GM18861 (cell line): ENCODE measurements at regions not wholly inside any gene's neighbourhood (a gene's known extent, or its start where the extent isn't known, plus 50 kb on each side); places are given as distances from the start of the nearest gene placed in this dataset.
"Not testable (repeated sequence)": the region's sequence is repeated elsewhere in the genome, so short reads cannot be mapped to it uniquely, and the experiment has no call there.

Experiments
- ATAC-seq: cut with Tn5 transposase; IDR thresholded peaks from one replicate; pipeline ENCODE4 v1.9.1; 2021; ENCODE audit not compliant: unreplicated experiment

DNA sequence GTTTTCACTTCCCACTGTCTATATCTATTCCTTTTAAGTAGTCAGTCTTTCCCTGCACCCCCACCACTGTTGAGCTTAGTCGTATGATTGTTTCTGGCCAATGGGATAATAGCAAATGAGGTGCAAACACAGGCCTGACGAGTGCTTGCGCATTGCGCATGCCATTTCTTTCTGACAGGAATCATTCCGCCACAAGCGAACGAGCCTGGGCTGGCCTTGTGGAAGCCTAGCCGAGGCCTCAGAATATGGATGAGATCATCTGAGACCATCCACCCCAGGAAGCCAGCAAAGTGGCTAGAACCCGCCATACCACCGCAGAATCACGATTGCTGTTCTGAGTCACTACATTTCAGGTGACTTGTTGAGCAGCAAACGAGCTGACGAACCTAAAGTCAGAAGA lies 52.2 kb upstream of the PRL start:
- no peak for ATAC-seq

DNA sequence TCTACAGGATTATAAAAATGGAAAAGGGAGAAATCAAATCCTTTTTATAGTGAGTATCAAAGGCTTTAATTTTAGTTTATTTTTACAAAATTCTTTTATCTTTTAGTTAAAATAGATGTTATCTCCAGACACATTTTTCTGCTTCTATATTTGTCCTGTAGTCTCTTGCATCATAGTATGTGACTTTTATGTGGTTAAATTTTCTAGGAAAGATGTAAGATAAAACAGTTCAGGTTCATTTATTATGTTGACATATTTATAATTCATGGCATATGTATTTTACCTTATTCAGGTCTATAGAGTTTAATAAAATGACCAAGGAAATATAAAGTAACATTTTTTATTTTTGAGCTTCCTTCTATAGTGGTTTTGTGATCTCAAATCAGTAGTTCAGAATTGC lies 52.7 kb upstream of the PRL start:
- ATAC-seq: no peak

DNA sequence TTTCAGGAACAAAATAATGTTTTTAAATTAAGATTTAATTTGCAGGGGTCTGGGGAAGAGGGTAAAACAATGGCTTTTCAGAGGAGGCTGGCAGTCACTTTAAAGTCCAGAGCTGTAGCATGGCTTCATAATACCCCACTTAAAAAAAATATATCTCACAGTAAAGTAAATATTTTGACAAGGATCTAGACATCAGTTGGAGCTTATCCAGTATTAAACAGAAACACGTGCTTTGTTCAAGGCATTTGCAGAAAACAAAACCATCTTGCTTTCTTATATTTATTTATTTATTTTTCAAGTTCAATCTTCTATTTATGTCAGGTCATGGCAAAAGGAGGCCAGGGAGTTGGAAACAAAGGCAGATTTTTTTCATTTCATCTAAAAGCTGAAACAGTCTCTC lies 53.3 kb upstream of the PRL start:
- no peak for ATAC-seq

DNA sequence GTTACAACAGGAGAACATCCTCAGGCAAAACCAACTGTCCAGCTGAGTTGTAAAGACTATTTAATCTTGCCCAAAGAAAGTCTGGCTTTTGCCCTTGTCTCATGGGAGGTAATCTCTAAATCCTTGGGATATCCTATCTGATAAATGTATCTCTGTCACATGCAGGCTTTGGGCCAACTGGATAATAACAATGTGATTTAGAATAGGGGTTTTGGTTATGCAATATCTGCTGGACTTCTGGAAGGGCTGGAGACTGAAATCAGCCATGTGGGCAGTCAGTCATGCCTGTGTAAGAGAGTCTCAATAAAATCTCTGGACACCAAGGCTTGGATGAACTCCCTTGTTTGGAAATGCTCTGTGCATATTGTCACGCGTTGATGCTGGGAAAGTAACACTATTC lies 56.3 kb upstream of the PRL start:
- ATAC-seq: no peak

DNA sequence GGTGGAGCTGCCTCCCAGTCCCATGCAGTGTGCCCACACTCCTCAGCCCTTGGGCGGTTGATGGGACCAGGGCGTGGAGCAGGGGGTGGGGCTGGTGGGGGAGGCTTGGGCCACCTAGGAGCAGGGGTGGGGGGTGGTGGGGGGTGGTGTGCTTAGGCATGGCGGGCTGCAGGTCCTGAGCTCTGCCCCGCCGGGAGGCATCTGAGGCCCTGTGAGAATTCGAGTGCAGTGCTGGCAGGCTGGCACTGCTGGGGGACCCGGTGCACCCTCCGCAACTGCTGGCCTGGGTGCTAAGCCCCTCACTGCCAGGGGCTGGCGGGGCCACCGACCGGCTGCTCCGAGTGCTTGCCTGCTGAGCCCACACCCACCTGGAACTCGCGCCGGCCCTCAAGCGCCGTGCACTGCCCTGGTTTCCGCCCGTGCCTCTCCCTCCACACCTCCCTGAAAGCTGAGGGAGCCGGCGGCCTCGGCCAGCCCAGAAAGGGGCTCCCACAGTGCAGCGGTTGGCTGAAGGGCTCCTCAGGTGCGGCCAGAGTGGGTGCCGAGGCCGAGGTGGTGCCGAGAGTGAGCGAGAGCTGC lies 59.6 kb upstream of the PRL start:
- ATAC-seq: no peak

DNA sequence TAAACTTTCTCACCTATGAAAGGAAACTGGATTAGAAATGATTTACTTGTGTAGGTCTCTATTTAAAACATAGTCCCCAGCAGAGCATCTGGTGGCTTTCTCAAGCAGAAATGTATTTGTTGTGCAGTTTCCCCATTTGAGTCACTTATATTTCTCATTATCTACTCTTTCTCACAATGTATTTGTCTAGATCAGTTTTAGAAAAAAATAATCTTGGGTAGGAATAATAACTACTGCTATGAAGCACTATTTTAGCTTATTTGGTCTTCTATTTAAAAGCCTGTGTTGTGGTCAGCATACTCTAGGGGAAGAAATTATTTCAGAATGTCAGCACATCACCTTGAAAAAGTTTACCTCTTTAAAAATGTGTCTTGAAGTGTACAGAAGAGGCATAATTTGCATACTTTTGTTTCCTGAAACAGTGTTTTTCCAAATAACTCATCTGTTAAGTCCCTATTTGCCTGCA lies 60.9 kb upstream of the PRL start:
- ATAC-seq: no peak

DNA sequence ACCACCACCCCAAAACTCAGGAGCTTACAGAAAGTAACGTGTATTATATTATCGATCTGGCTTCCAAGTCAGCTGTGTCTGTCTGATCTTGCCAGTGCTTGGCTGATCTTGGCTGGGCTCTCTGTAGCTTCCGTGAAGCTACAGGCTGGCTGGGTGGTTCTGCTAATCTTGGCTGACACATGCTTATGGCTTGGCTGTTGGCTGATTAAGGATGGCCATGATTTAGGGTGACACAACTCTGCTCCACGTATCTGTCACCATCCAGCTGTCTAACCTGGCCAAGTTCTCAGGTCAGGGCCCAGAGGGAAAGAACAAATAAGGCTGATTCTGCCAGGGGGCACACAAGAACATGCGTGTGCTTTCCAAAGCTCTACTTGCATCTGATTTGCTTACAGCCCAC lies 64.7 kb upstream of the PRL start:
- ATAC-seq: no peak

DNA sequence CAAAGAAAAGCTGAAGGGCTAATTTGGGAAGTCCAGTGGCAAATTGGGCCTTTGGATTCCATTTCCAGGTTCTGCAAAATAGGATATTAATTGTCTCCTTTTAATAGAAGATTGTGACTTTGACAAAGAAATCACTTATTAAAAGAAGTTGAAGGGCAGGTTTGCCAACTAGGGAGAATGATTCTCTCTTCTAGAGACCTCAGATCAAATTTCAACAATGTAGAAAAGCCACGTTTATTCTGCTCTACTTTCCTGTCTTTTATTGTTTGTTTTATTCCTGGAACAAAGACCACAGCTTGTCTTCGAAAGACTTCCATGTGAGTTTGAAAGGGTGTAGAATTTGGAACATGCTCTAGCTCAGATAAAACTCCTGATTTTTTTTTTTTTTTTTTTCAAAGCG lies 65.5 kb upstream of the PRL start:
- no peak for ATAC-seq

DNA sequence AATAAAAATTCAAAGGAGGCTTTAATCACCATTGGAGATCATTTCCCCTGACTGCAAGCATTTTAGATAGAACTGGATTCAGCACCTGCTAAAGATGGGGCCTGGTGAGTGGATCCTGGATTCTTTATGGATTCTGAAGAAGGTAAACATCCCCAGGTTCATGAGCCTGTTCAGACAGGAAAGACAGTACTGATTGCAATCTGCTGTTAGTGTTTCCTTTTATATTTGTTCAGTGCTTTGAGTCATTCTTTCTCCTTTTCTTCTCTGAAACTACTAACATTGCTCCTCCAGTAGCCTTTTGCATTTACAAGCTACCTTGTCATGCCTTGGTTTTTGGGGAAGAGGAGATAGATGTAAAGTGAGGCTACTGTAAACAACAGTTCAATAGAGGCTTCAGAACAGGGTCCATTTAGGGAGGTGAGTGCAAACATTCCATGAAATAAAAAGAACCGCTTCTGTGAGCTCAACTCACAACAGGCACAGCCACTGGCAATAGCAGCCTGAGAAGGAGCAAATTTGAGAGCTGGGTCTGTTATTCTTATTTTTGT lies 66.4 kb upstream of the PRL start:
- ATAC-seq: no peak

DNA sequence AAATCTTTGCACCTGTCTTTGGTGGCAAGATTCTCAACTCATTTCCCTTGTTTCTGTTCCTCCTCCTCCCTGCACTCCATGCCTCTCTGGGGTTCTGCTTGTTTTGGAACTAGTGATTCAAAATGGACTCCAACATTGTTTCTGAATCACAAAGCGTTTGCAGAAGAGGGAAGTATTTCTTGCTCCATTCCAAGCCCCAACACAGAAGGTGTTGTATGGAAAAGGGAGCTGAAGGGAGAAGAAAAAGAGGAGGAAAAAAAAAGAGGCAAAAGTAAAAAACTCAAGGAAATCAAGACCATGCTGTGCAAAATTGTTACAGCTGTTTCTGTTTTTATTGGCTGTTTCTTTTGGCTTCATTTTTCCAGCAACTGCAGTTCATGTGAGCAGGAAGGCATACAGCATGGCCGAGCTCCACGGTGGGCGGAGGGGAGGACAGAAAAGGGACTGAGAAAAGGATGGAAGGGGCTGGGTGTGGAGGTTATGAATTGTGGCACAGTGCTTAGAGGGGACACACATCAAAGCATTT lies 66.9 kb upstream of the PRL start:
- ATAC-seq: no peak

DNA sequence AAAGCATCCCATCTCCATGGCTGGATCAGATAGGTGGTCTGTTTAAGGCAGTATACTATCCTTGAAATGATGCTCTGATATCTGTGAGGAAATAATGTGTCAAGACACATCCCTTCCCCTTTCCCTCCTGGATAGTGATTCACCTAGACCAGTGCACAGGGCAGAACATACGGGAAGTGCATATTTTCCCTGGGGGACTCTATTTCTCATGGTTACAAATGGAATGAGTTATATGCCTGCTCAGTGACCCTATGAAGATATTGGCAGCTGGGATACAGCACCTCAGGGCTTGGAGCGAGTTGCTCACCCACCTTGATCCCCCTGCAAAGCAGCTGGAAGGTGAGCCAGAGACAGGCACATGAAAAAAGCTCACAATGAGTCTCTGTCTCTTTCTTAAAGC lies 67.5 kb upstream of the PRL start:
- ATAC-seq: no peak

DNA sequence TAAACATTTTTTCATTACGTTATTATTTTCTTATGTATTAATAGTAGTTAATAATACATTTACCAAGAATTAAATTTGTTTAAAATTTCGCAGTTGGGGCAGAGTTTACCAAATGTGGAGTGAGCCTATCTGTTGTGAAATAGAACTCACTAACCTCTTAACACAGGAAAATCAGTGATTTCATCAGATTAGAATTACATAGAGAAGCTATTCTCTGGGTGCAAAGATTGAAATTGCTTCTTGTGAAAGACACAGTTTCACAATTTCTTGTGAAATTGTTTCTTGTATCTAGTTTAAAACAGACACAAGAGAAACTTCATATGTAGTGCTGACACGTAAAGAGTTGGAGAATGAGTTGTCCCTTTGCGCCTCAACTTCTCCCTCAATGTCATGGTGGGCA lies 69.4 kb upstream of the PRL start:
- no peak for ATAC-seq

DNA sequence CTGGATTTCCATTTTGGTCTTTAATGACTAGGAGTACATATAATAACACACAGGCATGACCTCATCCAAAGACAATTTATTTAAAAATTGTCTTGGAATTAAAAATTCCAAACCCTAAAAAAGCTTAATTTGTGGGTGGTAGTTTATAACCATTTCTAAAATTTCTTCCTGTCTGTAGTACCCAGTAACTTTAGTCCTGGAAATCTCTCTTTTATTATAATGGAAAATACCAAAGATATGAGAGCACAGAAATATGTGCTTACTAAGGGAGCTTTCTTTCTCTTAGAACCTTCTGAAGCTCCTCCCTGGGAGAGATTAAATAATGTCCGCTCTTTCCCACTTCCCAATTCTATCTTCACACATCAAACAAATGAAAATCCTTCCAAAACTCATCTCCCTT lies 70.5 kb upstream of the PRL start:
- ATAC-seq: no peak

DNA sequence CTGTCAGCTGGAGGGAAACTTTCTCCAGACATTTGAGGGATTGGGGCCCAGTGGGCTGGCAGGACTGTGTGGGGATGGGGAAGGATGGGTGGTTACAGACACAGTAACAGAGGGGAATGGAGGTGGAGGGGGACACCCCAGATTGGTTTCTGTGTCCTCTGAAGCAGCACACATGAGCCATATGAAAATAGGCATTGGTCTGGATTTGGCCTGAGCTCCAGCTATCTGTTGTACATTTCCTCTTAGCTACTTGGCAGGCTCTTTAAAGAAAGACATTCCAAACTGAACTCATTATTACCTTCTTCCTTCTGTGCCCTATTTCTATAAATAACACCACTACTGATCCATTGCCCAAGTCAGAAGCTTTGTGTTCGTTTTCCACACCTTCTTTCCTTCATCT lies 72.0 kb upstream of the PRL start:
- ATAC-seq: no peak

DNA sequence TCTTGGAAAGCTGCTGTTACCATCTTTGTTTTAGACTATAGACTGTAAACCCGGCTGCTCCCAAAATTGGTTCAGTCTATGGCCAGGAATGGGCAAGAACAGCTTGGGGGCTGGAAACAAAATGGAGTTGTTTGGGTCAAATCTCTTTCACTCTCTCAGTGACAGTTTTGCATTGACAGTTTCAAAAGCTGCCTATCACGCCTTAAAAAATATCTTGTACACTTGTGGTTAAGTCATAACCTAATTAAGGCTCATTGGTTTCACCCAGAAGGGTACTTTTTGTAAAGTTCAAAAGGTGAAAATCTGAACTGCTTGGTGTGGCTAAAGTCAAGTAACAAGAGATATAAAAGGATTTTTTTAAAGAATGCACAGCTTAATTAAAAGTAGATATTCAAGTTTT lies 76.1 kb upstream of the PRL start:
- ATAC-seq: peak; percentile 72

DNA sequence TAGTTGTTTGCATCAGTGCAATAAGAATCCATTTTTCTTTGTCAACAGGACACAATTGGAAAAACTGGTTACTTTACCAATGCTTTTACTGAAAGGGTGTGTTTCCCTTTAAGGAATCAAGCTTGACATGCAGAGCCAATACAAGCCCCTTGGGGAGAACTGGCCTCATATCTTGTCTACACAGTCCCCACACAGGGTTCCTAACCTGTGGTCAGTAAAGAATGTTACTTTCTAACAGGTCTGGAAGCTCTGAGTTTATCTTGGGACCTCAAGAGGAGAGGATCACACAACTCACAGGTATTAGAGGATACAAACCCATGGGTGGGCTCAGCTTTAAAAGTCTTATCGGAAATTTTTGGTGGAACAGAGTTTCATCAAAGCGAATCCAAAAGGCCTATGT lies 78.1 kb upstream of the PRL start:
- ATAC-seq: not testable (repeated sequence)

DNA sequence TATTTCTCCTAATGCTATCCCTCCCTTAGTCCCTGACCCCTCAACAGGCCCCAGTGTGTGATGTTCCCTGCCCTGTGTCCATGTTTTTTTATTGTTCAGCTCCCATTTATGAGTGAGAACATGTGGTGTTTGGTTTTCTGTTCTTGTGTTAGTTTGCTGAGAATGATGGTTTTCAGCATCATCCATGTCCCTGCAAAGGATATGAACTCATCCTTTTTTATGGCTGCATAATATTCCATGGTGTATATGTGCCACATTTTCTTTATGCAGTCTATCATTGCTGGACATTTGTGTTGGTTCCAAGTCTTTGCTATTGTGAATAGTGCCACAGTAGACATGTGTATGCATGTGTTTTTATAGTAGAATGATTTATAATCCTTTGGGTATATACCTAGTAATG lies 79.5 kb upstream of the PRL start:
- not testable (repeated sequence) for ATAC-seq

DNA sequence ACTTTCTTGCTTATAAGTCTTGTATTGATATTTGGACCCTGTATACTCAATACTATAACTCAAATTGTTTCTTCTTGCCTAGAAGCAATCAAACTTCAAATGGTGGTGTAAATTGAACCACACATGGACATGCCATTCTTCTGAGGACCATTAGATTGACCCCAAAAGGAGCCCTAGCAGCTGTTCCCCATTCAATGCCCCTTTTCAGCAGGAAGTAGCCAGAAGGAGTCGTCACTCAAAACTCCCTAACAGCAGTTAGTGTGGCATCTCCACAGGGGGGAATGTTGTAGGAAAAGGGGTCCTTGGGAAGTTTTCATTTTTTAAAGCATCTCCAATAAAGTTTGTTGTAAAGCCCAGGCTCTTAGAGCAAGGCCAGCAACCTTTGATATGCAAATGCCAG lies 81.7 kb upstream of the PRL start:
- ATAC-seq: not testable (repeated sequence)

DNA sequence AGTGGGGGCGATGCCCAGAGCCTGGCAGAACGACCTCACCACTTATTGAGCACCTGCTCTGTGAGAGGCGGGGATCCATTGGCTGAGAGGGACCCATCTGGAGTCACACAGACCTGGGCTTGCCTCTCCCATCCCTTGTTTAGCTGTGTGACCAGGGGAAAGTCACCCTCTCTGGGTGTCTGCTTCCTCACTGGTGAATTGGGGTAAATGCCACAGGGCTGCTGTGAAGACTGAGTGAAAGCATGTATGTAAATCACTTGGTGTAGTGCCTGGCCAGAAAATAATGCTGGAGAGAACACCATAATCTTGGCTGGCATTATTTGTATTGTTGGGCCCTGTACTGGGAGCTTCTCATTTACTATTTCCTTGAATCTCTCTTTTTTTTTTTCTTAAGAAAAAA lies 83.4 kb upstream of the PRL start:
- ATAC-seq: no peak

DNA sequence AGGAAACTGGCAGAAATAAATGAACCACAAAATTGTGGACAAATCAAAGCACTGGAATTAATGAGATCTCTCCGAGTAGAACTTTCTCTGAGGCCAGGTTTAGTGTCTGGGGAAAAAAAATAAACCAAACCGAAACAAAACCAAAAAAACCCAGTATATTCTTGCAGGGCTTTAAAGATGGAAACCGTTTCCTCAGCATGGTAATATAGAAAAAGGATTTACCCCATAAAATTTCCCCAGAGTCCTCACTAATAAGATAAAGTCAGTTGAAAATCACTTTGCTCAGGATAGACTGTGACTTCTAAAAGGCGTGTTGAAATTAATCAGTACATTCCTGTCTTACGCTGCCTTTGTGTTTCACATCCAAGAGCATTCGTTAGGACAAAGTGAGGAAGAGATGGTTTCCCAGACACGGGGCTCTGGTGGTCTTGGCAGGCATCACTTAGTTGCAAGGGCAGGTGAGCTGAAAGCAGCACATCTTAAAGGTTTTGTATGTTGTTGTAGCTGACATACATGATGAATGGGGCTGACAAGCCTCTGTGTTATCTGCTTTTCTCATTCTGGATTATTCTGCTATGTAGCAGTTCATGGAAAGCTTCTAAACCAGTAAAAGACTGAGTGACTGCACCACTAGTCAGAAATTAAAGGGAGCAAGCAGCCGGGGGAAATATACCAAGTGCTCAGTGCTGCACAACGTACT lies 85.2 kb upstream of the PRL start:
- ATAC-seq: no peak

DNA sequence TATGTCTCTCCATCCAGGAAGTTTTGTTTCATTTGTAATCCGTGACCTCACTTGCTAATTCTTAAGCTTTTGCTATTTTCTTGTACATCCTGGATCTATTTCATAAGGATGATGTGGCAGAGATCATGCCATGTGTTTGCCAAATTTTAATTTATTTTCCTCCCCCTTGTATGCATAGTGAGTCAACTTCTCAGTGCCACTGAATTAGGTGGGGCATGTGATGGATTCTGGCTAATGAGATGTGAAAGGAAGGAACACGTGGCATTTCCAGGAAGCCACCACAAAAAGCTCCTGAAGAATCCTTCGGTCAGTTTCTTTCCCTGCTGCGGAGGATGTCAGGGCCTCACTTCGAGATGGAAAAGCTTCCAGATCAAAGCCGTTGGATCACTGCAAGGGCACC lies 86.2 kb upstream of the PRL start:
- no peak for ATAC-seq

DNA sequence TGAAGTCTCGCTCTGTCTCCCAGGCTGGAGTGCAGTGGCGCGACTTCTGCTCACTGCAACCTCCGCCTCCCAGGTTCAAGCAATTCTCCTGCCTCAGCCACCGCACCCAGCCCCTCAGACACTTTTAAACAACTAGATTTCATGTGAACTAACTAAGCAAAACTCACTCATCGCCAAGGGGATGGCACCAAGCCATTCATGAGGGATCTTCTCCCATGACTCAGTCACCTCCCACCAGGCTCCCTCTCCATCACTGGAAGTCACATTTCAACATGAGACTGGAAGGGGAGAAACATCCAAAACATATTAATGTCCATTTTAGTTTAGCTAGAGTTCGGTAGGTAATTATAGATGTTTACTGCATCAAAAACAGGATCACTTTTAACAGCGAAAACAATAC lies 95.9 kb upstream of the PRL start:
- no peak for ATAC-seq

DNA sequence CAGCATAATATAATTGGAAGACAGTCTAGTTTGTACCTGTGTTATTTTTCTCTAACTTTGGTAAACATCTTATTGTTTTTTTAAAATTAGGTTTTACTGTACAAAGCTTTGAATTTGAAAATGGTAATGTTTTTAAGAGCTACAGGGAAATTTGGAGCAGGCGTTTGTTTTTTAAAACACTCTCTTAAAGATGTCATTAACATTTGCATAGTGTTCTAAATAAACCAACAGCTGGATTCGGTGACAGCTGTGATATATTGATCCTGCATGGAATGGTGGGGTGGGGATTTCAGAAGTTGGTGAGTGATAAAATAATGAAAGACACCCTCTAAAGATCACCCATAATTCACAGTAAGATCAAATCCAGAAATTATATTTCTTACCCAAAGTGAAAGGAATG lies 97.9 kb upstream of the PRL start:
- no peak for ATAC-seq
